SU-DHL-6 (cell line): ENCODE measurements at regions not wholly inside any gene's neighbourhood (a gene's known extent, or its start where the extent isn't known, plus 50 kb on each side); places are given as distances from the start of the nearest gene placed in this dataset.

Experiments
- H2AFZ ChIP-seq: fragments of 200-600 bp; sonication (generic); 2 replicates; pipeline ENCODE4 v1.6.1; 2014; ENCODE audit warnings: low read depth, mild to moderate bottlenecking, moderate library complexity, mixed read lengths, antibody characterized with exemption, low read length; ENCODE audit not compliant: severe bottlenecking
- H3F3A ChIP-seq: fragments of 200-600 bp; shearing (Covaris generic); 2 replicates; pipeline ENCODE4 v1.6.0; 2016; ENCODE audit warnings: antibody characterized with exemption, mild to moderate bottlenecking; ENCODE audit not compliant: insufficient read depth
- H3K27ac ChIP-seq: fragments of 200-600 bp; sonication (generic); 2 replicates; pipeline ENCODE4 v1.5.1; 2016; ENCODE audit warnings: low read depth, mild to moderate bottlenecking, low read length, moderate library complexity, mixed read lengths
- H3K27me3 ChIP-seq: fragments of 200-600 bp; sonication (generic), shearing (Covaris generic); 2 replicates; pipeline ENCODE4 v1.6.0; 2014; ENCODE audit warnings: mild to moderate bottlenecking, low read length
- H3K36me3 ChIP-seq: fragments of 200-600 bp; sonication (generic); 2 replicates; pipeline ENCODE4 v1.6.1; 2014; ENCODE audit warnings: mild to moderate bottlenecking, low read length, mixed read lengths
- H3K4me2 ChIP-seq: fragments of 300-600, 200-600 bp; shearing (Covaris generic), sonication (generic); 2 replicates; pipeline ENCODE4 v1.6.0; 2014; ENCODE audit warnings: low read length, low read depth, mild to moderate bottlenecking; ENCODE audit not compliant: poor library complexity, severe bottlenecking
- H3K4me3 ChIP-seq: fragments of 200-600 bp; sonication (generic); 2 replicates; pipeline ENCODE4 v1.5.1; 2014; ENCODE audit warnings: antibody characterized with exemption, low read length, mild to moderate bottlenecking, mixed read lengths; ENCODE audit not compliant: insufficient read depth, poor library complexity, severe bottlenecking
- H3K79me2 ChIP-seq: fragments of 200-600 bp; sonication (generic); 2 replicates; pipeline ENCODE4 v1.6.1; 2014; ENCODE audit warnings: mild to moderate bottlenecking, low read length, moderate library complexity; ENCODE audit not compliant: insufficient read depth
- H3K9ac ChIP-seq: fragments of 200-600 bp; sonication (generic); 2 replicates; pipeline ENCODE4 v1.7.0; 2014; ENCODE audit warnings: mild to moderate bottlenecking, low read length
- H3K9me2 ChIP-seq: fragments of 200-600 bp; sonication (generic); replicated peaks from 2 replicates; pipeline ENCODE4 v1.6.1; 2014; ENCODE audit warnings: low read length; ENCODE audit not compliant: insufficient read depth
- H3K9me3 ChIP-seq: fragments of 200-600 bp; sonication (generic); 2 replicates; pipeline ENCODE4 v1.6.1; 2014; ENCODE audit warnings: low read length, mixed read lengths; ENCODE audit not compliant: insufficient read depth
- H4K20me1 ChIP-seq: fragments of 200-600 bp; sonication (generic); 2 replicates; pipeline ENCODE4 v1.6.1; 2014; ENCODE audit warnings: low read depth, mild to moderate bottlenecking, antibody characterized with exemption, low read length, moderate library complexity, mixed read lengths
- CTCF ChIP-seq: fragments of 200-600 bp; sonication (generic); IDR thresholded peaks from one replicate; pipeline ENCODE4 v1.5.1; 2017; ENCODE audit warnings: antibody characterized with exemption, mild to moderate bottlenecking, low read length, moderate library complexity; ENCODE audit not compliant: insufficient read depth, poor library complexity, severe bottlenecking
- EZH2phosphoT487 ChIP-seq: fragments of 200-600 bp; sonication (generic), shearing (Covaris generic); conservative IDR thresholded peaks from 2 replicates; pipeline ENCODE4 v1.6.1; 2018; ENCODE audit warnings: mild to moderate bottlenecking, antibody characterized with exemption, low read length, moderate library complexity, mixed read lengths

GRCh38 chr13:85142351-85142927 is 656.8 kb downstream of the SLITRK6 start:
- Histone ChIP-seq H3K4me2 (no peak overlapping the region), H3K9me3 (no peaks in the 10 kb centered on the region), H3K9me2 (no peaks in the 10 kb centered on the region), H4K20me1 (no peaks in the 10 kb centered on the region), H3K79me2 (no peaks in the 10 kb centered on the region), H3K27ac (no peak overlapping the region), H2AFZ (no peak overlapping the region), H3K4me3 (no peak overlapping the region), H3K36me3 (no peaks in the 10 kb centered on the region), H3K9ac (no peak overlapping the region), H3F3A (no peaks in the 10 kb centered on the region), H3K27me3 (no peaks in the 10 kb centered on the region)
- TF ChIP-seq EZH2phosphoT487, result no peak
- no peak for TF ChIP-seq CTCF

- no peak for TF ChIP-seq EZH2phosphoT487
- no peak for TF ChIP-seq CTCF
- no peaks in the 10 kb centered on the region for H4K20me1 ChIP-seq
These were observed 657.8 kb downstream of the SLITRK6 start for GRCh38 chr13:85141401-85141800.

GRCh38 chr13:85140192-85140591 is 659.0 kb downstream of the SLITRK6 start:
- Histone ChIP-seq H3K4me3 (no peak overlapping the region), H3K27ac (no peak overlapping the region), H3K9ac (no peak overlapping the region), H2AFZ (no peak overlapping the region), H3K9me3 (no peaks in the 10 kb centered on the region), H3K9me2 (no peaks in the 10 kb centered on the region), H3K4me2 (no peak overlapping the region), H3K36me3 (no peaks in the 10 kb centered on the region), H3K27me3 (no peaks in the 10 kb centered on the region), H3F3A (no peaks in the 10 kb centered on the region), H4K20me1 (no peaks in the 10 kb centered on the region), H3K79me2 (no peaks in the 10 kb centered on the region)
- TF ChIP-seq CTCF (no peak), EZH2phosphoT487 (no peak)

More at GRCh38 chr13:85141401-85141800, 657.8 kb downstream of the SLITRK6 start:
- Histone ChIP-seq H3K4me3 (no peak overlapping the region), H3K79me2 (no peaks in the 10 kb centered on the region), H2AFZ (no peak overlapping the region), H3K36me3 (no peaks in the 10 kb centered on the region), H3K4me2 (no peak overlapping the region), H3K9ac (no peak overlapping the region), H3F3A (no peaks in the 10 kb centered on the region), H3K9me3 (no peaks in the 10 kb centered on the region), H3K27ac (no peak overlapping the region), H3K9me2 (no peaks in the 10 kb centered on the region), H3K27me3 (no peaks in the 10 kb centered on the region)
